NB4 (cell line): ENCODE measurements at regions not wholly inside any gene's neighbourhood (a gene's known extent, or its start where the extent isn't known, plus 50 kb on each side); places are given as distances from the start of the nearest gene placed in this dataset.

Experiments used
- CTCF ChIP-seq: IDR thresholded peaks from one replicate; pipeline ENCODE4 v1.5.1; 2012; ENCODE audit warnings: low read depth, low read length
- POLR2A ChIP-seq: IDR thresholded peaks from 2 replicates; pipeline ENCODE4 v1.6.1; 2011; ENCODE audit warnings: mild to moderate bottlenecking; ENCODE audit not compliant: insufficient read length; ENCODE audit errors: extremely low read depth

GRCh38 chr3:154684021-154684420 is 254.0 kb upstream of the GPR149 start:
- no peak for TF ChIP-seq CTCF
- no peak for TF ChIP-seq POLR2A
